ENCODE measurements at regions not wholly inside any gene's neighbourhood (a gene's known extent, or its start where the extent isn't known, plus 50 kb on each side); places are given as distances from the start of the nearest gene placed in this dataset.
"Not testable (repeated sequence)": the region's sequence is repeated elsewhere in the genome, so short reads cannot be mapped to it uniquely, and the experiment has no call there.

DNA sequence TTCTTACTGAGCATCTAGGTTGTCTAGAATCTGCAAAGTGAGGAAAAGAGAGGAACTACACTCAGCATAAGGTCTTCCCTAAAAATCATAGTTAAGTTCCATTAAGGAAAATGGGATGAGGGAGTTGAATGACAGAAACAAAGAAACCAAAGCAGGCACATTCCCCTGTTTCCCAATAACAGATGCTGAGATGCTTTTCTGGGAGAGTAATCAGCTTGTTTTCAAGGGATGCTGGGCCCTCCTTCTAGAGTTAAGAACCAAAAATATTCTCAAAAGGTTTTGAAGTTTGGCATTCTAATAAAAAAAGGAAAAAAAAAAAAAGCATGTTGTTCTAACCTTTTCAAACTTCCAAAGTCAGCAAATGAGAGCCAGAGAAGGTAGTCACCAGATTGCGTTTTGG, 105.2 kb upstream of the ZNF648 start:
- intact Hi-C loops (cut with micrococcal nuclease): no loop called here

DNA sequence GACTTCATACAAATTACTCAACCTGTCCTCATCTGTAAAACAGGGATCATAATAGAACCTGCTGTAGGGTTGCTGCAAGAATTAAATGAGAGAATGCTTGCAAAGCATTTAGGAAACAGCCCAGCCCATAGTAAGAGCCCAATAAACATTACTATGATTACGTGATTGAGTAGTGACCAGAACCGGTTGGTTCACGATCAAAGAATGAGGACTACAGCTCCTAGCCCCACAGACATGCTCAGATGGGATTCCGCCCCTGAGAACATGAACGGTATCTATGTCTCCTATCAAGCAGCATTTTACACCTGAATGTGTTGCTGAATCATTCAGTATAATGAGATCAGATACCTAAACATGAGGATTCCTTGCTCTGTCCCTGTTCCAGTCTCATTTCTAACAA, 104.8 kb upstream of the ZNF648 start:
- intact Hi-C loops (cut with micrococcal nuclease): no loop called here

DNA sequence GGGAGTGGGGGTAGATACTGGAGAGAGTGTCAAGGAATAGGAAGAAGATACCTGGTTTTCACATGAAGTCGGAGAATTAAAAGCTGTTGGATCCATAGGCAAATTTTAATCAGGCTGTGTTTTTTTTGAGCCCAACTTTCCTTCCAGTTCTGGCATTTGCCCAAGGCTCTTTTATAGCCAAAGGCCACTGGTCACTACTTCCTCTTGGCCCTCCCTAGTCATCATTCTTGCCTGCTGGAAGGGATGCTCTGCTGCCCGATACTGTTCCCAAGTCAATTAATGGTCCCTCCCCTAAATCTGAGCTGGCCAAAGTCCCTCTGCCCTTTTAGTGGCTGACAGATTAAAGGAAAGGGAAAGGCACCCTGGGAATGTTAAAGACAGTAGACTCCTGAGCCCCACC, 102.8 kb upstream of the ZNF648 start:
- intact Hi-C loops (cut with micrococcal nuclease): no loop called here

DNA sequence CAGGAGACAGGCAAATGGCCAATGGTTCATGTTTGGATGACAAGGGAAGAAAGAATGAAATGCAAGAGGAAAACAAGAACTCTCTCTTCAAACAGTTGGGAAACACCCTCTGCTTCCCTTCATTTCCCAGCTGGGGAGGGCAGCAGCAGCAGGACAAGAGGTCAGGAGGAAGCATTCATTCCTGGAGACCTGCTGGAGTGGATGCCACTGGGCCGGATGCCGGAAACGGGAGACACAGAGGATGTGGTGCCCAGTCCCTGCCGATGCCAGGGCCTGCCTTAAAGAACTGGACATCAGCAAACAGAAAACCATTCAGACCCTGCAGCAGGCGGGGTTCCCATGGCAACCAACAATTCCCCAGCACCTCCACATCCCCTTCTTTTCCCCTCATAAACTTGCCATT, 102.3 kb upstream of the ZNF648 start:
- intact Hi-C loops (cut with micrococcal nuclease): no loop called here

GRCh38 chr1:182159443-182159842, 97.9 kb upstream of the ZNF648 start:
- intact Hi-C loops (cut with micrococcal nuclease): no loop called here

DNA sequence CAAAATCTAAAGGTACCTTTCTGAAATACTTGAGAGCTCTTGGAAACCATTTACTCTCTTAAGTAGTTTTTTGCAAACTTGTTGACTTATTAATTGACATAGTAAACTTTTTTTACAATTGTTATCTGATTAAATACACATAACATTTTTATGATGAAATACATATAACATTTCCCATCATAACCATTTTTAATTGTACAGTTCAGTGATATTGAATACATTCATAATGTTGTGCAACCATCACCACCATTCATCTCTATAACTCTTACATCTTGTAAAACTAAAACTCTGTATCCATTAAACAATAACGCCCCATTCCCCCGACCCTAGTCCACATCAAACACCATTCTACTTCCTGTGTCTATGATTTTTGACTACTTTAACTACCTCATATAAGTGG, 95.7 kb upstream of the ZNF648 start:
- intact Hi-C loops (cut with micrococcal nuclease): no loop called here

DNA sequence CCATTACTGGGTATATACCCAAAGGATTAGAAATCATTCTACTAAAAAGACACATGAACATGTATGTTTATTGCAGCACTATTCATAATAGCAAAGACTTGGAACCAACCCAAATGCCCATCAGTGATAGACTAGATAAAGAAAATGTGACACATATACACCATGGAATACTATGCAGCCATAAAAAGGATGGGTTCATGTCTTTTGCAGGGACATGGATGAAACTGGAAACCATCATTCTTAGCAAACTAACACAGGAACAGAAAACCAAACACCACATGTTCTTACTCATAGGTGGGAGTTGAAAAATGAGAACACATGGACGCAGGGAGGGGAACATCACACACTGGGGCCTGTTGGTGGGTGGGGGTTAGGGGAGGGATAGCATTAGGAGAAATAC, 92.9 kb upstream of the ZNF648 start:
- intact Hi-C loops (cut with micrococcal nuclease): not testable (repeated sequence)

DNA sequence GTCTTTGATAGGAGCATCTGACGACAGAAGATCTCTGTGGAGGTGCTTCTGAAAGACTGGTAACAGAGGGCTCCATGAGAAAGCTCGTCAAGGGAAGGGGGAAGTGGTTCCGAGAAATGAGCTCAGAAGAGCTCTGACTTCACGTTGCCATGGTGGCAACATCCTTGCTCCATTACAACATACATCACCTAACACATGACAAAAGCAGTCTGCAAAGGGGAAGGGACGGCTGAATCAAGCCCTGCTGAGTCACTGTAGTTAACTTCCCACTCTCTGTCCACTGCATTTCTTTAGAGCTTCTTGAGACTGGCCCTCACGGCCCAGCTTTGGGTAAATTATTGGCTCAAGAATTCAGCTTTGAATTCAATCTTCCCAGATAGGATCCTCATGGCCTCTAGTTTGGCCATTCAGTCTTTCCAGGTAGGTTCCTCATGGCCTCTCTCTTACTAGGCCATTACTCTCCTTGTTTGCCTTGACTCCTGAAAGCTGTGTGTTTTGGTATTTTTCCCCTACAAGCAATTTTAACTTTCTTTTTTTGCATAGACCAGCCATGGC, 88.0 kb upstream of the ZNF648 start:
- intact Hi-C loops (cut with micrococcal nuclease): loop anchor here (1.0 to 5.0 kb wide), 5 partner anchors 100 to 1517 kb away; partner anchors contain the start of genes GLUL, RNASEL and XPR1

DNA sequence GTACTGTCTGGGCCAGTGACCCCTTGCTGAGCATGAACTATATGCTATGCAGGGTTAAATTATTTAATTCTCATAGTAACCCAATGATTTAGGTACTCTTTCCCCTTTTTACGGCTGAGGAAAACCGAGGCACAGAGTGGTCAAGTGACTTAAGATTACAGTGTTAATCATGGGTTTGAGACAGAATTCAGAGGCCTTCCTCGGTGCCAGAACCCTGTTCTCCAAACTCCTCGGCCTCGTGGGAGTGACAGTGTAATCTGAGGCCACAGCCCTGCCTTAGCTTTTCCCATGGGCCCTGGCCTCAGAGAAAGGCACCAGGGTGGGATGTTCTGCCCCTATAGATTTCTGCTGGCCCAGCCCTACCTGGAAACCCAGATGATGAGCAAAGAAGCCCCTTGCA, 86.4 kb upstream of the ZNF648 start:
- intact Hi-C loops (cut with micrococcal nuclease): loop anchor here (2.0 to 5.0 kb wide), 2 partner anchors 441 to 1516 kb away; partner anchors contain the start of genes RNASEL and XPR1

DNA sequence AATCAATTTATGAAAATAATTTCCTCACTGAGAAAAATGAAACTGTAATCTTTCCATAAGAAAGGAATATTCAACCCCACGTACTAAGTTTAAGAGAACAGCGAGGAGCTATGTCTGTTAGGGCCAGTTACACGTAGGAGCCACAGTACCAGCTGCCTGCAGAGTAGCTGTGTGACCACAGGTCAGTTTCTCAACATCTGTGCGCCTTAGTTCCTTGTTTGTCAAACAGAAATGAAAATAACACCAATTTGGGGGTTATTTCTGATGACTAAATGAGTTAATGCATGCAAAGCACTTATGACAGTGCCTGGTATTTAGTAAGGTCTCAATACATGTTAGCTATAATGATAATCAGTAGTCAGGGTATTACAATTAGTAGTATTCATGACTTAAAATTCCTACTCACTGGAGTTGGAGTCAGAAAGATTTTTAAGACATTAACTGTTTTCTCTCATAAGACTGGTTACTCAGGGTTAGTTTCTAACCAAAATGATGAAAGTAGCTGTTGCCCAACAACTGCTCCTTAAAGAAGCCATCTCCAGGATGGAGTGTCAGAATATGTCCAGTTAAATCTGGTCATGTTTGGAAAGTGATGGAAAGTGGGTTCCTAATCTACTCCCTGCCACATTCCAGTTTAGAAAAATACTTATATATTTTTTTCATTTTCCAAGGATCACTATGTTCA, 85.8 kb upstream of the ZNF648 start:
- intact Hi-C loops (cut with micrococcal nuclease): loop anchor here (5.0 kb wide), 1 partner anchor 1515 kb away; the partner anchor contains the start of gene XPR1

DNA sequence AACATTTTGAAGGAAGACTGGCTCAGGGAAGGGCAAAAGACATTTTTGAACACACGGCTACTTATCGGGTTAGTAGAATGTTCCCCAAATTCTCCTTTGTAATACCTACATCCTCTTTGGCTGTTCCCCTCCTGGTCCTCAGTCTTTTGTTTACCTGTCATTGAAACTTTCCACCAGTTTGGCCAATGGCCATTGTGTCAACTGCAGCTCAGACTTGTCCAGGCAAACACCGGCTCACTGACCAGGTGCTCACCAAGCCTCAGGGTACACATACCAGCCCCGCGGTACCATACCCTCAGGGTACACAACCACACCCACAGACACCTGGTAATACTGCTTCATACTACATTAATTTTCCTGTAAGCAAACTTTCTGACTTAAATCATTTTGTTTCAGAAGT, 84.8 kb upstream of the ZNF648 start:
- intact Hi-C loops (cut with micrococcal nuclease): loop anchor here (5.0 kb wide), 1 partner anchor 1514 kb away; the partner anchor contains the start of gene XPR1

DNA sequence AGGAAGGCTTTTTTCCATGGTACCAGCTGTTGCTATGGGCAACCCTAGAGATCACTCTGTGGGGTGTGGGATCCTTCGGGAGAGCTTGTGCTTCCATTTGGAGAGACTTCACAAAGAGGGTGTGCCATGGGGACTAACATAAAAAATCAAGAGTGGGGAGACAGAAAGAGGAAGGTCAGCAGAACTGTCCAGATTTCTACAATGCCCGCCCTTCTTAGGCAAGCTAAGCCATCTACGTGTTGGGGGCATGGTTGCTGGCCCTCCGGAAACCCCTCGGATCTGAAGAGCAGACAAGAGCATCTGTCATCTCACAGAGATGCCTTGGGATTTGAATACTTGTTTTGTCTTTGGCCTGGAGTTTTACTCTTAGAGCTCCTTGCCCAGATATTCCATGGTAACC, 83.9 kb upstream of the ZNF648 start:
- intact Hi-C loops (cut with micrococcal nuclease): loop anchor here (5.0 kb wide), 1 partner anchor 1513 kb away; the partner anchor contains the start of gene XPR1

DNA sequence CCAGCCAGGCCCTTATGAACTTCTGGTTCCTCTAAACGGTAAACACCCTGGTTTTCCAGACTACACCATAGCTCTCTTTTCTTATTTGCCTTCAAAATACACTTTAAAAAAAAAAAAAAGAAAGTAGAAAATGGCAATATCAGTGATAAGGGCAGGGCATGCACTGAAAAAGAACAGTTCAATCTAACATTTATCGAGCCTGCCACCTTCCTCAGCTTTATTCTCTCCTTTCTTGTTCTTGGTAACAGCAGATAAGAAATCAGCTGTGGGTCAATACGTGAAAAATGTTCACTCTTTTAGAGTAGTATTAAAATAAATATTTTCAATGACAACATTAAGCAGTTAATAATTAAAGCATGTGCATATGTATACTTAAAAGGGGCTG, 83.1 kb upstream of the ZNF648 start:
- intact Hi-C loops (cut with micrococcal nuclease): loop anchor here (5.0 kb wide), 1 partner anchor 1512 kb away; the partner anchor contains the start of gene XPR1

DNA sequence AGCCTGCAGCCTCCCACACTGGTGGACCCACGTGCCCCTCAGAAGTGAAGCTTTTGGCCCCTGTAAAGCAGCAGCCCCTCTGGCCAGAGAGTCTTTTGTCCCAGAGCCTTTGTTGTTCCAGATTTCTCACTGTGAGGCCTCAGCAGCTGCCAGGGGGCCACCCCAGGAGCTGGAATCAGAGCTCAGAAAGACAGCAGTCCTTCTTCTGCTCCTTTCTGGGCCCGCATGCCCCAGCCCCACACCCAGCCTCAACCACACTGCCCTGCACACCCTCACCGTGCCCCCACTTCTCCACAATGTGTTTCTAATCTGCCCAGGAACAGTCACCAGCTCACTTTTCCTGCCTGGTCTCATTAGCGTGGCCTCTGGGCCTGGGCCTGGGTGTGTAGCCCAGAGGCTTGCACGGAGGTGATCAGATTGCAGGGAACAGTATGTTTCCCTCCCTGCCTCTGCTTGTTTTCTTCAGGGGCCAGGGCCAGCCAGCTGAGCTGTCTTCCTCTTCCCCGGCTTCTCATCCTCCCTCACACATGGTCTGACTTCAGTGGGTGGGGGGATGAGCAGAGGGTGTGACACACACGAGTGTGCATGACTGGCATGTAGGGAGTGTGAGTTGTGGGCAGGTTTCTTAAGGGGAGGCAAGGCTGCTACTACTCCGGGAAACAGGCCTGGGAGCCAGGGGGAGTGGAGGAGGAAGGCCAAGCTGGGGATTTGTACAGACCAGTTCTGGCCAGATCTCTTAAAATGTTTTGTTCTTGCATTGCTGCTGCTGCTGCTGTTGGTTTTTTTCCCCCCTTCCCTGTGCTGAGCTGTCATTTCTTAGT, 82.5 kb upstream of the ZNF648 start:
- intact Hi-C loops (cut with micrococcal nuclease): loop anchor here (1.0 kb wide), 6 partner anchors 54 to 638 kb away; no protein-coding TSS in a partner anchor

DNA sequence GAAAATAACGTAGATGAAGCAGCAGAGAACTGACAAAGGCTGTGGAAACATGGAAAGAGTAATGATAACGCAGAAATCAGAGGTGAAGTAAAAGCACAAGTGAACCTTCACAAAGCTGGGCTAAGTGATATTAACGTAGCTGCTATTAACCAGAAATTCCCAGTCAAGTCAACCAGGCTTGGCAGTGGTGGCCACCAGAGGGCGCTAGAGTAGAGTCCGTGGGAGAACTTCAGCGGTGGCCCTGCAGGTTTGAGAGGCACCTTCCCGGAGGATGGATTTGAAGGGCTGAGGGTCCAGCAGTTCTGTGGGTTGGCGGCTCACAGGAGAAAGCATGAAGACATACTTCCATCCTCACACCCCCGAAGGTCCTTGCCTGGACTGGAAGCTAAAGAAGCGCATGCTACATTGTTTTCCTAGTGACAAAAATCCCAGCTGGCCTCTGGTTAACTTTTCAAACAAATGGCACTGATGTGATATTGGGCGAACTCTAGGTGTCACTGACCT, 81.7 kb upstream of the ZNF648 start:
- intact Hi-C loops (cut with micrococcal nuclease): loop anchor here (1.0 kb wide), 6 partner anchors 55 to 639 kb away; no protein-coding TSS in a partner anchor

DNA sequence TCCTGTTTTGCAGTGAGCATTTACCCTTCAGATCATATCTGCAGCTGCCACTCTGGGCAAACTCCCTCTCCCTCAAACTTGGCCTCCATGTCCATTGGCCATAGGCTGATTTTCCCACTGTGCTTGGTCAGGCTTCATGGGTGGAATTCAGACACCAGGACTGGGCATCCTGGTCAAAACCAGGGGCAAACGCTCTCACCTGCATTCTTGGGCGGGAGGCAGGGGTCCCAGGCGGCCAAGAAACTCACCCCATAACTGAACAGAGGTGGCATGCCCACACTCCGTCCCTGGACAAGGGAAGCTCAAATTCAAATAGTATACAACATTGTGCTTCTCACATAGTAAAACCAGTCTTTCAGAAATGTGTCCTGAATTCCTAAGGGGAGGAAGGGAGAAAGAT, 81.1 kb upstream of the ZNF648 start:
- intact Hi-C loops (cut with micrococcal nuclease): loop anchor here (1.0 kb wide), 6 partner anchors 56 to 640 kb away; no protein-coding TSS in a partner anchor

- intact Hi-C loops (cut with micrococcal nuclease): no loop called here
Observed at GRCh38 chr1:182141040-182141439, 79.5 kb upstream of the ZNF648 start.

DNA sequence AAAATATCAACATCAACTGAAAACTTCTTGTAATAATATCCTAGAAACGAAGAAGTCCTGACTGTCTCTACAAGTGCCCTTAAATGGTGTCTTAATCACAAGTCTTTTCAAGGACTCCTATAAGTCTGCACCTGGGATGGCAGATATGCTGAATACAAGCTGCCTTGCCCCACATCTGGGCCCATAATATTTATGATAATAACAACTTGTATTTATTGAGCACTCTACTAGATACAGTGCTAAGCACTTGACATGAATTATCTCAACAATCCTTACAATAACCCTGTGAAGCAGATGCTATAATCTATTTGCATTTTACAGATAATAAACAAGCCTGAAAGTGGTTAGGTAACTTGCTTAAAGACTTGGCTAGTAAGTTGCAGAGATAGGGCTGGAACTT, 78.0 kb upstream of the ZNF648 start:
- intact Hi-C loops (cut with micrococcal nuclease): no loop called here

DNA sequence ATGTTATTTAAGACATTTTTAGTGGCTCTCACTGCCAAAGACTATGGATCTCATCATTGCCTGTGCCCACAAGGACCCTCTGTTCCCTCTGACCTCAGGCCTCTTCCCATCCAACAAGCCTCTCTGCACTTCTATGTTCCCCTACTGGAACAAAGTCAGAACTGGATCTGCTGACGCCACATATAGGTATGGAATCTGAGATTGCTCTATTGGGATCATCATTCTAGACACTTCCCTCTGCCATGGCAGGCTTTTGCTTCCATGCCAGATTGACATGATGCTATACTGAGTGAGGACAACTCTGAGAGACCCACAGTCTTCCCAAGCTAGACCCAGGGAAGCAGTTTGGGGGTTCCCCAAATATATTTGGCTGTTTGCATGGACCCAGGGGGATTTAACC, 76.0 kb upstream of the ZNF648 start:
- intact Hi-C loops (cut with micrococcal nuclease): no loop called here

GRCh38 chr1:182135946-182136345, 74.4 kb upstream of the ZNF648 start:
- intact Hi-C loops (cut with micrococcal nuclease): no loop called here

GRCh38 chr1:182134257-182134656, 72.7 kb upstream of the ZNF648 start:
- intact Hi-C loops (cut with micrococcal nuclease): no loop called here

- intact Hi-C loops (cut with micrococcal nuclease): no loop called here
Observed at GRCh38 chr1:182133181-182133580, 71.7 kb upstream of the ZNF648 start.

Data from T-helper 1 cell treated with Interleukin-12 subunit alpha and Interleukin-12 subunit beta and Interleukin-4 antibody, amounts not matched to agents 30 ng/mL and 1 ng/mL, for 36 hours (primary cell).